ENCODE measurements at regions not wholly inside any gene's neighbourhood (a gene's known extent, or its start where the extent isn't known, plus 50 kb on each side); places are given as distances from the start of the nearest gene placed in this dataset.

DNA sequence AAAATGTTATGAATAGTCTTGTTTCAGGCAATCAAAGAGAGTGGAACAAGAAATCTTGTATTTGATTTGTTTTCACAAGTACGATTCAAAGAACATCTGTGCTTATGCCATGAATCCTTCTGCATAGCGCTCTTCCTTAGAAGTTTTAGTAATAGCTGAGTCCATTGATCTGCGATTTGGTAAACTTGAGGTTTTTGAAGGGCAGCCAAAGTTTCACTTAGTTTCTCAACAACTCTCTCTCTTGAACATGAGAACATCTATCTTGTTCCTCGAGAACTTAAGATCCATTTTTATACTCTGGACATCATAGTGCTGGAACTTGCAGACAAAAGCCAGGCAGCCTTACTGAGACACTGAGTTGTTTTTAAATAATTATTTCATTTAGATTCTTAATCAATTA lies 96.2 kb upstream of the USP15 start:
- Histone ChIP-seq H4K20me1 (ENCODE audit: control insufficient read depth, extremely low read depth, insufficient read depth, low read length) (no peaks in the 10 kb centered on the region), H2AFZ (ENCODE audit: control insufficient read depth, low read length) (no peak overlapping the region), H3K9me3 (ENCODE audit: control insufficient read depth, low read depth, low read length) (no peaks in the 10 kb centered on the region), H3K36me3 (ENCODE audit: control insufficient read depth in 2 of 2, extremely low read depth in 1 of 2, insufficient read depth in 2 of 2, low read length in 2 of 2) (no peaks in the 10 kb centered on the region), H3K4me1 (ENCODE audit: control insufficient read depth, extremely low read depth, insufficient read depth, low read length) (no peaks in the 10 kb centered on the region), H3K4me3 (ENCODE audit: control insufficient read depth in 2 of 3, extremely low read depth in 1 of 3, insufficient read depth in 2 of 3, low read depth in 1 of 3, low read length in 3 of 3) (no peak overlapping the region), H3K79me2 (ENCODE audit: control insufficient read depth, insufficient read depth, low read length) (no peaks in the 10 kb centered on the region), H3K9ac (ENCODE audit: control insufficient read depth, extremely low read depth, insufficient read depth, low read length) (no peak overlapping the region), H3K27ac (ENCODE audit: control insufficient read depth, insufficient read depth, low read length) (no peak overlapping the region), H3K9me1 (ENCODE audit: control insufficient read depth, extremely low read depth, insufficient read depth, low read length) (no peaks in the 10 kb centered on the region), H3K4me2 (ENCODE audit: control insufficient read depth, extremely low read depth, insufficient read depth, low read depth, low read length) (no peak overlapping the region), H3K27me3 (ENCODE audit: control insufficient read depth, extremely low read depth, insufficient read depth, low read length) (no peaks in the 10 kb centered on the region)
- FAIRE-seq: no peak
- dilution Hi-C loops (cut with MboI; ENCODE audit: extremely low pct_ligation_motif_present, low sequenced_read_pairs): no loop called here
- no peak for DNase-seq (ENCODE audit: low read depth, low spot score)
- TF ChIP-seq EZH2 (IDR thresholded peaks at IDR 0.05; ENCODE audit: low read length): no peak
- TF ChIP-seq, protein P1, sequence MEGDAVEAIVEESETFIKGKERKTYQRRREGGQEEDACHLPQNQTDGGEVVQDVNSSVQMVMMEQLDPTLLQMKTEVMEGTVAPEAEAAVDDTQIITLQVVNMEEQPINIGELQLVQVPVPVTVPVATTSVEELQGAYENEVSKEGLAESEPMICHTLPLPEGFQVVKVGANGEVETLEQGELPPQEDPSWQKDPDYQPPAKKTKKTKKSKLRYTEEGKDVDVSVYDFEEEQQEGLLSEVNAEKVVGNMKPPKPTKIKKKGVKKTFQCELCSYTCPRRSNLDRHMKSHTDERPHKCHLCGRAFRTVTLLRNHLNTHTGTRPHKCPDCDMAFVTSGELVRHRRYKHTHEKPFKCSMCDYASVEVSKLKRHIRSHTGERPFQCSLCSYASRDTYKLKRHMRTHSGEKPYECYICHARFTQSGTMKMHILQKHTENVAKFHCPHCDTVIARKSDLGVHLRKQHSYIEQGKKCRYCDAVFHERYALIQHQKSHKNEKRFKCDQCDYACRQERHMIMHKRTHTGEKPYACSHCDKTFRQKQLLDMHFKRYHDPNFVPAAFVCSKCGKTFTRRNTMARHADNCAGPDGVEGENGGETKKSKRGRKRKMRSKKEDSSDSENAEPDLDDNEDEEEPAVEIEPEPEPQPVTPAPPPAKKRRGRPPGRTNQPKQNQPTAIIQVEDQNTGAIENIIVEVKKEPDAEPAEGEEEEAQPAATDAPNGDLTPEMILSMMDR (optimal IDR thresholded peaks at IDR 0.05 in 1 of 3, IDR thresholded peaks at IDR 0.05 in 1 of 3, conservative IDR thresholded peaks at IDR 0.05 in 1 of 3; ENCODE audit: extremely low read depth in 1 of 3, insufficient read depth in 2 of 3, low read length in 3 of 3): no peak

DNA sequence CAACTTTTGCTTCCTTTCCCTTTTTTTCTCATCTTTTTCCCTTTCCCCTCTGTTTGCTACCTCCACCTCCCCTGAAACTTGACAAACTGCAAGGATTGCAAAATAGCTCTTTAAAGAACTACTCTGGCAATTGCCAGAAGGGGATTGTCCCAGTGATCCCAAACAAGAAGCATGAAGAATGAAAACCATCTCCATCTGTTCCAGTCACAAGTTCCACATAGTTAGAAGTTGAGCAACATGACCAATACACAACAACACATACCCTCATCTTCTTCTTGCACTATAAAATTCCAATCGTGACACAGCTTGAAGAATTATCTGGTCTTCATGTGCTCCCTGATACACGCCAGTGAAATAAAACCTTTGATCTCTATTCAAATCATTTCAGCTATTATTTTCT lies 93.7 kb upstream of the USP15 start:
- H3K36me3 ChIP-seq (ENCODE audit: control insufficient read depth in 2 of 2, extremely low read depth in 1 of 2, insufficient read depth in 2 of 2, low read length in 2 of 2): no peaks in the 10 kb centered on the region
- no peaks in the 10 kb centered on the region for H3K9me1 ChIP-seq (ENCODE audit: control insufficient read depth, extremely low read depth, insufficient read depth, low read length)
- no peak for DNase-seq (ENCODE audit: low read depth, low spot score)
- H4K20me1 ChIP-seq (ENCODE audit: control insufficient read depth, extremely low read depth, insufficient read depth, low read length): no peaks in the 10 kb centered on the region
- no peak overlapping the region for H3K4me3 ChIP-seq (ENCODE audit: control insufficient read depth in 2 of 3, extremely low read depth in 1 of 3, insufficient read depth in 2 of 3, low read depth in 1 of 3, low read length in 3 of 3)
- no peaks in the 10 kb centered on the region for H3K9me3 ChIP-seq (ENCODE audit: control insufficient read depth, low read depth, low read length)
- H3K9ac ChIP-seq (ENCODE audit: control insufficient read depth, extremely low read depth, insufficient read depth, low read length): no peak overlapping the region
- H3K27me3 ChIP-seq (ENCODE audit: control insufficient read depth, extremely low read depth, insufficient read depth, low read length): no peaks in the 10 kb centered on the region
- no peak for FAIRE-seq
- no peak for TF ChIP-seq EZH2 (IDR thresholded peaks at IDR 0.05; ENCODE audit: low read length)
- TF ChIP-seq, protein P1 (optimal IDR thresholded peaks at IDR 0.05 in 1 of 3, IDR thresholded peaks at IDR 0.05 in 1 of 3, conservative IDR thresholded peaks at IDR 0.05 in 1 of 3; ENCODE audit: extremely low read depth in 1 of 3, insufficient read depth in 2 of 3, low read length in 3 of 3): no peak
- H3K4me1 ChIP-seq (ENCODE audit: control insufficient read depth, extremely low read depth, insufficient read depth, low read length): no peaks in the 10 kb centered on the region
- H3K79me2 ChIP-seq (ENCODE audit: control insufficient read depth, insufficient read depth, low read length): no peaks in the 10 kb centered on the region
- H3K4me2 ChIP-seq (ENCODE audit: control insufficient read depth, extremely low read depth, insufficient read depth, low read depth, low read length): no peak overlapping the region
- H3K27ac ChIP-seq (ENCODE audit: control insufficient read depth, insufficient read depth, low read length): no peak overlapping the region
- dilution Hi-C loops (cut with MboI; ENCODE audit: extremely low pct_ligation_motif_present, low sequenced_read_pairs): no loop called here
- no peak overlapping the region for H2AFZ ChIP-seq (ENCODE audit: control insufficient read depth, low read length)
